GM20000 (cell line): ENCODE measurements at regions not wholly inside any gene's neighbourhood (a gene's known extent, or its start where the extent isn't known, plus 50 kb on each side); places are given as distances from the start of the nearest gene placed in this dataset.

ENCODE experiments used
- DNase-seq: peaks from one replicate; pipeline ENCODE4 v3.0.0; 2012; ENCODE audit warnings: low spot score
- CTCF ChIP-seq: IDR thresholded peaks from 2 replicates; pipeline ENCODE4 v1.5.1; 2012; ENCODE audit warnings: mild to moderate bottlenecking, control low read depth; ENCODE audit errors: extremely low read depth, missing control alignments

- no peak for DNase-seq
- no peak for TF ChIP-seq CTCF
Observed at GRCh38 chr3:110909839-110910238, 161.8 kb upstream of the NECTIN3 start.

GRCh38 chr3:110910346-110910955 is 161.2 kb upstream of the NECTIN3 start:
- TF ChIP-seq CTCF, result no peak
- no peak for DNase-seq

GRCh38 chr3:110918963-110919362 is 152.7 kb upstream of the NECTIN3 start:
- TF ChIP-seq CTCF, result no peak
- DNase-seq, result no peak

- TF ChIP-seq CTCF, result no peak
Observed at GRCh38 chr3:110925798-110926197, 145.8 kb upstream of the NECTIN3 start.

GRCh38 chr3:110928016-110928662 is 143.5 kb upstream of the NECTIN3 start:
- DNase-seq, result no peak
- no peak for TF ChIP-seq CTCF

More at GRCh38 chr3:110925798-110926197, 145.8 kb upstream of the NECTIN3 start:
- DNase-seq, result no peak

GRCh38 chr3:110929816-110930215 is 141.8 kb upstream of the NECTIN3 start:
- TF ChIP-seq CTCF, result no peak
- no peak for DNase-seq

GRCh38 chr3:110932567-110932966 is 139.0 kb upstream of the NECTIN3 start:
- TF ChIP-seq CTCF, result no peak
- no peak for DNase-seq
